SU-DHL-6 (cell line): ENCODE measurements at regions not wholly inside any gene's neighbourhood (a gene's known extent, or its start where the extent isn't known, plus 50 kb on each side); places are given as distances from the start of the nearest gene placed in this dataset.

Experiments
- H2AFZ ChIP-seq: fragments of 200-600 bp; sonication (generic); 2 replicates; pipeline ENCODE4 v1.6.1; 2014; ENCODE audit warnings: low read depth, mild to moderate bottlenecking, moderate library complexity, mixed read lengths, antibody characterized with exemption, low read length; ENCODE audit not compliant: severe bottlenecking
- H3F3A ChIP-seq: fragments of 200-600 bp; shearing (Covaris generic); 2 replicates; pipeline ENCODE4 v1.6.0; 2016; ENCODE audit warnings: antibody characterized with exemption, mild to moderate bottlenecking; ENCODE audit not compliant: insufficient read depth
- H3K27ac ChIP-seq: fragments of 200-600 bp; sonication (generic); 2 replicates; pipeline ENCODE4 v1.5.1; 2016; ENCODE audit warnings: low read depth, mild to moderate bottlenecking, low read length, moderate library complexity, mixed read lengths
- H3K27me3 ChIP-seq: fragments of 200-600 bp; sonication (generic), shearing (Covaris generic); 2 replicates; pipeline ENCODE4 v1.6.0; 2014; ENCODE audit warnings: mild to moderate bottlenecking, low read length
- H3K36me3 ChIP-seq: fragments of 200-600 bp; sonication (generic); 2 replicates; pipeline ENCODE4 v1.6.1; 2014; ENCODE audit warnings: mild to moderate bottlenecking, low read length, mixed read lengths
- H3K4me2 ChIP-seq: fragments of 300-600, 200-600 bp; shearing (Covaris generic), sonication (generic); 2 replicates; pipeline ENCODE4 v1.6.0; 2014; ENCODE audit warnings: low read length, low read depth, mild to moderate bottlenecking; ENCODE audit not compliant: poor library complexity, severe bottlenecking
- H3K4me3 ChIP-seq: fragments of 200-600 bp; sonication (generic); 2 replicates; pipeline ENCODE4 v1.5.1; 2014; ENCODE audit warnings: antibody characterized with exemption, low read length, mild to moderate bottlenecking, mixed read lengths; ENCODE audit not compliant: insufficient read depth, poor library complexity, severe bottlenecking
- H3K79me2 ChIP-seq: fragments of 200-600 bp; sonication (generic); 2 replicates; pipeline ENCODE4 v1.6.1; 2014; ENCODE audit warnings: mild to moderate bottlenecking, low read length, moderate library complexity; ENCODE audit not compliant: insufficient read depth
- H3K9ac ChIP-seq: fragments of 200-600 bp; sonication (generic); 2 replicates; pipeline ENCODE4 v1.7.0; 2014; ENCODE audit warnings: mild to moderate bottlenecking, low read length
- H3K9me2 ChIP-seq: fragments of 200-600 bp; sonication (generic); replicated peaks from 2 replicates; pipeline ENCODE4 v1.6.1; 2014; ENCODE audit warnings: low read length; ENCODE audit not compliant: insufficient read depth
- H3K9me3 ChIP-seq: fragments of 200-600 bp; sonication (generic); 2 replicates; pipeline ENCODE4 v1.6.1; 2014; ENCODE audit warnings: low read length, mixed read lengths; ENCODE audit not compliant: insufficient read depth
- H4K20me1 ChIP-seq: fragments of 200-600 bp; sonication (generic); 2 replicates; pipeline ENCODE4 v1.6.1; 2014; ENCODE audit warnings: low read depth, mild to moderate bottlenecking, antibody characterized with exemption, low read length, moderate library complexity, mixed read lengths
- EZH2phosphoT487 ChIP-seq: fragments of 200-600 bp; sonication (generic), shearing (Covaris generic); conservative IDR thresholded peaks from 2 replicates; pipeline ENCODE4 v1.6.1; 2018; ENCODE audit warnings: mild to moderate bottlenecking, antibody characterized with exemption, low read length, moderate library complexity, mixed read lengths
- TF ChIP-seq, protein P1 (sequence below): fragments of 200-600 bp; sonication (generic); IDR thresholded peaks from one replicate; pipeline ENCODE4 v1.5.1; 2017; ENCODE audit warnings: antibody characterized with exemption, mild to moderate bottlenecking, low read length, moderate library complexity; ENCODE audit not compliant: insufficient read depth, poor library complexity, severe bottlenecking

GRCh38 chr4:34644579-34645115 is 1599.7 kb downstream of the ARAP2 start:
- Histone ChIP-seq H3F3A (no peaks in the 10 kb centered on the region), H3K4me3 (no peak overlapping the region), H3K9me3 (0 out of 2 replicates have a peak, but pooled peaks cover 4% of the 10 kb centered on the region), H3K79me2 (no peaks in the 10 kb centered on the region), H3K27me3 (no peaks in the 10 kb centered on the region), H3K9me2 (no peaks in the 10 kb centered on the region), H3K9ac (no peak overlapping the region), H4K20me1 (no peaks in the 10 kb centered on the region), H3K36me3 (no peaks in the 10 kb centered on the region), H3K4me2 (no peak overlapping the region), H3K27ac (no peak overlapping the region), H2AFZ (no peak overlapping the region)
- no peak for TF ChIP-seq EZH2phosphoT487
- TF ChIP-seq, protein P1, sequence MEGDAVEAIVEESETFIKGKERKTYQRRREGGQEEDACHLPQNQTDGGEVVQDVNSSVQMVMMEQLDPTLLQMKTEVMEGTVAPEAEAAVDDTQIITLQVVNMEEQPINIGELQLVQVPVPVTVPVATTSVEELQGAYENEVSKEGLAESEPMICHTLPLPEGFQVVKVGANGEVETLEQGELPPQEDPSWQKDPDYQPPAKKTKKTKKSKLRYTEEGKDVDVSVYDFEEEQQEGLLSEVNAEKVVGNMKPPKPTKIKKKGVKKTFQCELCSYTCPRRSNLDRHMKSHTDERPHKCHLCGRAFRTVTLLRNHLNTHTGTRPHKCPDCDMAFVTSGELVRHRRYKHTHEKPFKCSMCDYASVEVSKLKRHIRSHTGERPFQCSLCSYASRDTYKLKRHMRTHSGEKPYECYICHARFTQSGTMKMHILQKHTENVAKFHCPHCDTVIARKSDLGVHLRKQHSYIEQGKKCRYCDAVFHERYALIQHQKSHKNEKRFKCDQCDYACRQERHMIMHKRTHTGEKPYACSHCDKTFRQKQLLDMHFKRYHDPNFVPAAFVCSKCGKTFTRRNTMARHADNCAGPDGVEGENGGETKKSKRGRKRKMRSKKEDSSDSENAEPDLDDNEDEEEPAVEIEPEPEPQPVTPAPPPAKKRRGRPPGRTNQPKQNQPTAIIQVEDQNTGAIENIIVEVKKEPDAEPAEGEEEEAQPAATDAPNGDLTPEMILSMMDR = no peak

DNA sequence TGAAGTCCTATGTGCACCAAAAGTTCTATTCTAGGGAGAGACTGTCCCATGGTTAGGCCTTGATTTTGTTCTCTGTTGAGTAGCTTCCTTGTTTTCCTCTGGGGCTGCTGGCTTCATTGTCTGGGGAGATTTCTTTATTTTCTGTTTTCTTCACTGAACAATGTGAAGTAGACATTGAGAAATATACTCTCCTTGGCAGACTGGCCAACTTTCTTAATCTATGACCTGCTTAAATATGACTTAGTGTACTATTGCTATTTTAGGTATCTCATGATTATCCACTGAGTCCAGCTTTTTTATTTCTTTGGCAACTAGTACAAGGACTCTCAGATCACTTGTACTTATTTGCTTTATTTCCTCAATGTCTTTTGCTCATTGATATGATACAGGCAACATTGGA is 1594.6 kb downstream of the ARAP2 start:
- Histone ChIP-seq H3F3A (no peaks in the 10 kb centered on the region), H3K4me2 (no peak overlapping the region), H3K79me2 (no peaks in the 10 kb centered on the region), H3K9ac (no peak overlapping the region), H2AFZ (no peak overlapping the region), H3K27ac (no peak overlapping the region), H3K9me2 (no peaks in the 10 kb centered on the region), H3K9me3 (no peaks in the 10 kb centered on the region), H3K27me3 (no peaks in the 10 kb centered on the region), H4K20me1 (no peaks in the 10 kb centered on the region), H3K36me3 (no peaks in the 10 kb centered on the region), H3K4me3 (no peak overlapping the region)
- TF ChIP-seq EZH2phosphoT487 = no peak
- TF ChIP-seq, protein P1 = no peak

DNA sequence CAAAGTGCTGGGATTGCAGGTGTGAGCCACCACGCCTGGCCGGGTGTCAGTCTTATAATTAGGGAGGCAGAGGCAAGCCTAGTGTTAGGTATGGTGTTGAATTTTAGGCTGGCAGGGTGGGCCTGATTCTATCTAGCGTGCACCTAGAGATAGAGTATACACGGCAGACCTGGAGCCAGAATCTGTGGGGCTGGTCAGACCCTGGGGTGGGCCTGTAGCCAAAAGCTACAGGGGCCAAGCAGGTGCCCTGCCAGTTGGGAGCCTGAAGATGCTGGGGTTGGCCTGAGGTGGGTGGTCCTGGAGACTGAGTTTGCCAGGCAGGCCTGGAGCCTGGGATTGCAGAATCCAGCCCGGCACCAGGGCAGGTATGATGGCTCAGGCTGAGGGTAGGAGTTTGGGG is 1580.3 kb downstream of the ARAP2 start:
- no peaks in the 10 kb centered on the region for H3K9me2 ChIP-seq

More for the DNA sequence above, 1580.3 kb downstream of the ARAP2 start:
- Histone ChIP-seq H3K27ac (no peak overlapping the region), H3K9me3 (no peaks in the 10 kb centered on the region), H3K4me3 (no peak overlapping the region), H3K9ac (no peak overlapping the region), H3K4me2 (no peak overlapping the region), H2AFZ (no peak overlapping the region), H3K79me2 (no peaks in the 10 kb centered on the region), H3F3A (no peaks in the 10 kb centered on the region), H3K36me3 (no peaks in the 10 kb centered on the region), H3K27me3 (no peaks in the 10 kb centered on the region), H4K20me1 (no peaks in the 10 kb centered on the region)
- TF ChIP-seq, protein P1 = no peak
- no peak for TF ChIP-seq EZH2phosphoT487
